ENCODE measurements at regions not wholly inside any gene's neighbourhood (a gene's known extent, or its start where the extent isn't known, plus 50 kb on each side); places are given as distances from the start of the nearest gene placed in this dataset.
"Not testable (repeated sequence)": the region's sequence is repeated elsewhere in the genome, so short reads cannot be mapped to it uniquely, and the experiment has no call there.

GRCh38 chr5:89350684-89351083 is 467.7 kb upstream of the MEF2C start:
- DNase-seq (ENCODE audit: low spot score): no peak

GRCh38 chr5:89349246-89349980 is 466.4 kb upstream of the MEF2C start:
- DNase-seq (ENCODE audit: low spot score): no peak

- DNase-seq (ENCODE audit: low spot score): no peak
Measured at GRCh38 chr5:89346573-89346972, 463.6 kb upstream of the MEF2C start.

GRCh38 chr5:89343666-89344065 is 460.7 kb upstream of the MEF2C start:
- no peak for DNase-seq (ENCODE audit: low spot score)

- DNase-seq (ENCODE audit: low spot score): no peak
Measured at GRCh38 chr5:89342106-89342876, 459.3 kb upstream of the MEF2C start.

- no peak for DNase-seq (ENCODE audit: low spot score)
Measured at GRCh38 chr5:89338935-89339334, 456.0 kb upstream of the MEF2C start.

- DNase-seq (ENCODE audit: low spot score): no peak
Measured at GRCh38 chr5:89336111-89336510, 453.1 kb upstream of the MEF2C start.

- DNase-seq (ENCODE audit: low spot score): no peak
Measured at GRCh38 chr5:89330140-89330539, 447.2 kb upstream of the MEF2C start.

GRCh38 chr5:89327608-89328007 is 444.6 kb upstream of the MEF2C start:
- no peak for DNase-seq (ENCODE audit: low spot score)

GRCh38 chr5:89324990-89325389 is 442.0 kb upstream of the MEF2C start:
- DNase-seq (ENCODE audit: low spot score): no peak

GRCh38 chr5:89320421-89321277 is 437.7 kb upstream of the MEF2C start:
- DNase-seq (ENCODE audit: low spot score): no peak

GRCh38 chr5:89317838-89318237 is 434.9 kb upstream of the MEF2C start:
- not testable (repeated sequence) for DNase-seq (ENCODE audit: low spot score)

GRCh38 chr5:89315286-89316100 is 432.5 kb upstream of the MEF2C start:
- DNase-seq (ENCODE audit: low spot score): no peak

- DNase-seq (ENCODE audit: low spot score): peak; percentile 12
Measured at GRCh38 chr5:89313804-89314588, 431.0 kb upstream of the MEF2C start.

- DNase-seq (ENCODE audit: low spot score): no peak
Measured at GRCh38 chr5:89313044-89313443, 430.1 kb upstream of the MEF2C start.

GRCh38 chr5:89309268-89309667 is 426.3 kb upstream of the MEF2C start:
- no peak for DNase-seq (ENCODE audit: low spot score)

- no peak for DNase-seq (ENCODE audit: low spot score)
Measured at GRCh38 chr5:89308606-89309040, 425.6 kb upstream of the MEF2C start.

- no peak for DNase-seq (ENCODE audit: low spot score)
Measured at GRCh38 chr5:89307972-89308371, 425.0 kb upstream of the MEF2C start.

- not testable (repeated sequence) for DNase-seq (ENCODE audit: low spot score)
Measured at GRCh38 chr5:89307141-89307540, 424.2 kb upstream of the MEF2C start.

- DNase-seq (ENCODE audit: low spot score): peak; percentile 25
Measured at GRCh38 chr5:89303033-89303480, 420.1 kb upstream of the MEF2C start.
